C4-2B (cell line): ENCODE measurements at regions not wholly inside any gene's neighbourhood (a gene's known extent, or its start where the extent isn't known, plus 50 kb on each side); places are given as distances from the start of the nearest gene placed in this dataset.

Experiments
- ZFX ChIP-seq: fragments of 450-650 bp; IDR thresholded peaks from 2 replicates; pipeline ENCODE4 v1.6.1; 2017
- TF ChIP-seq, protein P1 (sequence below): fragments of 450-650 bp; conservative IDR thresholded peaks from 2 replicates; pipeline ENCODE4 v1.5.1; 2017; ENCODE audit warnings: mild to moderate bottlenecking

DNA sequence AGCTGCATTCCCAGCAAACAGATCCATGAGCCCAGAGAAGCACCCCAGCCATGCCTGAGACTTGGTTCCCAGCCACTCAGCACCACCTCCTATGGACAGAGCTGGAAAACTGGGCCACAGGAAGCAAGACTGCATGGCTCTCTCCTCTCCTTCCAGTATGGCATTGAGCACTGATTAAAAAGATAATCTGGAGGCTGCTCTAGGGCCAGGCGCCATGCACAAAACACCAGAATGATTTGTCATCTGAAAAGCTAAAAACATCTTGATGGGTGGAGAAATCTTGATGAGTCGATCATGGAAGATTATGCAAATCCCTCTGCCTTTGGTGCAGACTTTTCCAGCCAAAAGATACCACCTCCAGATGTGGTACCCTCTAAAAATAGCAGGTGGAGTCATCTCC lies 62.7 kb upstream of the MRPS22 start:
- TF ChIP-seq, protein P1, sequence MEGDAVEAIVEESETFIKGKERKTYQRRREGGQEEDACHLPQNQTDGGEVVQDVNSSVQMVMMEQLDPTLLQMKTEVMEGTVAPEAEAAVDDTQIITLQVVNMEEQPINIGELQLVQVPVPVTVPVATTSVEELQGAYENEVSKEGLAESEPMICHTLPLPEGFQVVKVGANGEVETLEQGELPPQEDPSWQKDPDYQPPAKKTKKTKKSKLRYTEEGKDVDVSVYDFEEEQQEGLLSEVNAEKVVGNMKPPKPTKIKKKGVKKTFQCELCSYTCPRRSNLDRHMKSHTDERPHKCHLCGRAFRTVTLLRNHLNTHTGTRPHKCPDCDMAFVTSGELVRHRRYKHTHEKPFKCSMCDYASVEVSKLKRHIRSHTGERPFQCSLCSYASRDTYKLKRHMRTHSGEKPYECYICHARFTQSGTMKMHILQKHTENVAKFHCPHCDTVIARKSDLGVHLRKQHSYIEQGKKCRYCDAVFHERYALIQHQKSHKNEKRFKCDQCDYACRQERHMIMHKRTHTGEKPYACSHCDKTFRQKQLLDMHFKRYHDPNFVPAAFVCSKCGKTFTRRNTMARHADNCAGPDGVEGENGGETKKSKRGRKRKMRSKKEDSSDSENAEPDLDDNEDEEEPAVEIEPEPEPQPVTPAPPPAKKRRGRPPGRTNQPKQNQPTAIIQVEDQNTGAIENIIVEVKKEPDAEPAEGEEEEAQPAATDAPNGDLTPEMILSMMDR: no peak
- TF ChIP-seq ZFX: no peak
